K562 (cell line): ENCODE measurements at regions not wholly inside any gene's neighbourhood (a gene's known extent, or its start where the extent isn't known, plus 50 kb on each side); places are given as distances from the start of the nearest gene placed in this dataset.

ENCODE experiments used
- ZBTB7A ChIP-seq: IDR thresholded peaks from 2 replicates; pipeline ENCODE4 v1.6.1; 2011; ENCODE audit warnings: low read depth, mild to moderate bottlenecking, low read length, moderate library complexity, borderline replicate concordance; ENCODE audit not compliant: control insufficient read depth
- TF ChIP-seq, protein P1 (sequence below): fragments of 450-650 bp; formaldehyde crosslinking; IDR thresholded peaks from 2 replicates; pipeline ENCODE4 v1.4.0; 2022; ENCODE audit warnings: missing genetic modification characterization
- TF ChIP-seq, protein P2 (sequence below), 3 experiments: IDR thresholded peaks in 2 of 3; conservative IDR thresholded peaks in 1 of 3; 2 replicates each; pipeline ENCODE4 v1.5.1; 2011 to 2012; ENCODE audit warnings: low read length in 3 of 3, mild to moderate bottlenecking in 3 of 3, control low read depth in 2 of 3, improper control_type of control experiment in 1 of 3, inconsistent platforms in 1 of 3, low read depth in 1 of 3, mixed read lengths in 1 of 3, moderate library complexity in 1 of 3; ENCODE audit not compliant: insufficient read depth in 2 of 3

- TF ChIP-seq, protein P1, sequence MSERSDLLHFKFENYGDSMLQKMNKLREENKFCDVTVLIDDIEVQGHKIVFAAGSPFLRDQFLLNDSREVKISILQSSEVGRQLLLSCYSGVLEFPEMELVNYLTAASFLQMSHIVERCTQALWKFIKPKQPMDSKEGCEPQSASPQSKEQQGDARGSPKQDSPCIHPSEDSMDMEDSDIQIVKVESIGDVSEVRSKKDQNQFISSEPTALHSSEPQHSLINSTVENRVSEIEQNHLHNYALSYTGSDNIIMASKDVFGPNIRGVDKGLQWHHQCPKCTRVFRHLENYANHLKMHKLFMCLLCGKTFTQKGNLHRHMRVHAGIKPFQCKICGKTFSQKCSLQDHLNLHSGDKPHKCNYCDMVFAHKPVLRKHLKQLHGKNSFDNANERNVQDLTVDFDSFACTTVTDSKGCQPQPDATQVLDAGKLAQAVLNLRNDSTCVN (CRISPR knock-in tag): no peak
- TF ChIP-seq, protein P2, sequence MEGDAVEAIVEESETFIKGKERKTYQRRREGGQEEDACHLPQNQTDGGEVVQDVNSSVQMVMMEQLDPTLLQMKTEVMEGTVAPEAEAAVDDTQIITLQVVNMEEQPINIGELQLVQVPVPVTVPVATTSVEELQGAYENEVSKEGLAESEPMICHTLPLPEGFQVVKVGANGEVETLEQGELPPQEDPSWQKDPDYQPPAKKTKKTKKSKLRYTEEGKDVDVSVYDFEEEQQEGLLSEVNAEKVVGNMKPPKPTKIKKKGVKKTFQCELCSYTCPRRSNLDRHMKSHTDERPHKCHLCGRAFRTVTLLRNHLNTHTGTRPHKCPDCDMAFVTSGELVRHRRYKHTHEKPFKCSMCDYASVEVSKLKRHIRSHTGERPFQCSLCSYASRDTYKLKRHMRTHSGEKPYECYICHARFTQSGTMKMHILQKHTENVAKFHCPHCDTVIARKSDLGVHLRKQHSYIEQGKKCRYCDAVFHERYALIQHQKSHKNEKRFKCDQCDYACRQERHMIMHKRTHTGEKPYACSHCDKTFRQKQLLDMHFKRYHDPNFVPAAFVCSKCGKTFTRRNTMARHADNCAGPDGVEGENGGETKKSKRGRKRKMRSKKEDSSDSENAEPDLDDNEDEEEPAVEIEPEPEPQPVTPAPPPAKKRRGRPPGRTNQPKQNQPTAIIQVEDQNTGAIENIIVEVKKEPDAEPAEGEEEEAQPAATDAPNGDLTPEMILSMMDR (IDR thresholded peaks at IDR 0.05 in 2 of 3, conservative IDR thresholded peaks at IDR 0.05 in 1 of 3; ENCODE audit: insufficient read depth in 2 of 3, low read depth in 1 of 3, low read length in 3 of 3): no peak
- TF ChIP-seq ZBTB7A: no peak
Observed at GRCh38 chr9:121556082-121556481, 56.4 kb upstream of the GGTA1 start.
